Tongue (tissue), 1 donor: ENCODE measurements at regions not wholly inside any gene's neighbourhood (a gene's known extent, or its start where the extent isn't known, plus 50 kb on each side); places are given as distances from the start of the nearest gene placed in this dataset.

Source experiments
- DNase-seq: peaks from one replicate; pipeline ENCODE4 v3.0.0-alpha.2; 2015

DNA sequence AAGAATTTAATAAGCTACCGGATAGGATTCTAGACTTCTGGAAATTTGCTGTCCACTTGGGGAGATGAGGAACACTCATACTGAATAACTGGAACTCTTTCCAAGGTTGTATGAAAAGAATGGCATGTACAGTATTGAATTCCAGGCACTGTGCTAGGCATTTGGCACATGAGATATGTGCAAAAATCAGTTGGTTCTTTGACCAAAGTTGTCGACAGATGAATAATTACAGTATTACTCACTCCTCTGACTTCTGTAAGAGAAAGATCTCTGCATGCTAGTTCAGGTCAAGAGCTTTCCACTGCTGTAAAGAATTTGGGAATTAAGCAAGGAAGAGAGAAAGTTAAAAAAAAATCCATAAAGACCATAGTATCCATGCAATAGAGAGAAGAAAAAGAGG lies 764.7 kb downstream of the BCL11B start:
- DNase-seq: no peak

GRCh38 chr14:98510392-98510791 lies 761.6 kb downstream of the BCL11B start:
- no peak for DNase-seq

GRCh38 chr14:98512501-98513251 lies 759.3 kb downstream of the BCL11B start:
- DNase-seq: no peak

DNA sequence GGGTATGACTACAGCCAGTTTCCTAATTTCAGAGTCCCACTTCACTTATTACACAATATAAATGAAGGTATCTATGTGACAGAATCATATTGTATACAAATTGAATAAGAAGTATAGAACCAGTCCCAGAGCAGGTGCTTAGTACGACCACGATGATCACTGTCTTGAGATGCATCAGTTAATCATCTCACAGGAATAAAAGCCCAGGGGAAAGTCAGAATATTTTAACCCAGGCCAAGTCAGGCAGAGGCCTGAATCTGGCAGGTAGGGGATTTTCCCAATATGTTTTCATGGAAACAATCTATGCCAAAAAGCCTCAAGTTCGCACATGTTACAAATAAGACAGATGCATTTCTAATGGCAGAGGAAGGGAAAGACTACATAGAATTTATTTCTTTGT lies 758.4 kb downstream of the BCL11B start:
- DNase-seq: peak; percentile 8

DNA sequence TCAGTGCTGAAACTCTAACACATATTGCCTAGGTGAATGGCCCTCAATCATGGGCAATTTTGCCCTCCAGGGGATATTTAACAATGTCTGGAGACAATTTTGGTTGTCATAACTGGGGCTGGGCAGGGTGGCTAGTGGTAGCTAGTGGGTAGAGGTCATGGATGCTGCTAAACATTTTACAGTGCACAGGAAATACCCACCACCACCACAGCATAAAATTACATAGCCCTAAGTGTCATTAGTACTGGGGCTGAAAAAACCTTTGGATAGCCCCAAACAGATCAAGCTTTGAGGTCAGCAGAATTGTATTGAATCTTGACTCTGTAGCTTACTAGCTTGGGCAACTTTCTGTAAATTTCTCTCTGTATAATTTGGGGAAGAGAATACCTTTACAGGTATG lies 758.0 kb downstream of the BCL11B start:
- DNase-seq: no peak

DNA sequence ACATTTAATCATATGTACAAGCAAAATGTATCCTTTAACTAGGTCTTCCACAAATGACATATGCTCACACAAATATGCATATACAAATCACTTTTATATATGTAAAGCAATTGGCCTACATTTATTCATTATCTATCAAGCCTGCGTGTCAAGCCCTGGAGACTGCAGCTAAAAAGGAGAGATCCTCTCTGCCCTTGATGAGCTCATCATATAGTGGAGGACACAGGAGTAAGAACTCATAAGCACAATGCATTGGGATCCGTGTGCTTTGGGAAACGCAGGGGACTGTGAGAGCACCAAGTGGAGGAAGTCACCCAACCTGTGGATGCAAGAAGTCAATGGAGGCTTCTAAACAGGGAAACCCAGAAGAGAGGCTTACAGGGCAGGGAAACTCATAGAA lies 735.7 kb downstream of the BCL11B start:
- no peak for DNase-seq

- no peak for DNase-seq
Measured at GRCh38 chr14:98542316-98542715, 729.7 kb downstream of the BCL11B start.

GRCh38 chr14:98543074-98543473 lies 728.9 kb downstream of the BCL11B start:
- no peak for DNase-seq

- DNase-seq: no peak
Measured at GRCh38 chr14:98544174-98544573, 727.8 kb downstream of the BCL11B start.

GRCh38 chr14:98545181-98545580 lies 726.8 kb downstream of the BCL11B start:
- DNase-seq: no peak

GRCh38 chr14:98548071-98548686 lies 723.8 kb downstream of the BCL11B start:
- DNase-seq: no peak

DNA sequence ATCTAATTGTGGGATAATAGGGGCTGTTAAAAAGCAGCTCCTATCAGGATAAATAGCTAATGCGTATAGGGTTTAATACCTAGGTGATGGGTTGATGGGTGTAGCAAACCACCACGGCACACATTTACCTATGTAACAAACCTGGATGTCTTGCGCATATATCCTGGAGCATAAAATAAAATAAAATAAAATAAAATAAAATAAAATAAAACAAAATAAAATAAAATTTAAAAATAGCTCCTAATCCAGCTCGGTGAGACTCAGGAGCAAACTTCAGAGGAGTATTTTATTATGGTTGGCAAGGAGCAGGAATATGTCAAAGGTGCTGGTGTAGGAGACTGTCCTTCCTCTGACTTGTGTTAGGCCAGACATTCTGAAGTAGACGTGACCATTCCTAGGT lies 721.0 kb downstream of the BCL11B start:
- no peak for DNase-seq

DNA sequence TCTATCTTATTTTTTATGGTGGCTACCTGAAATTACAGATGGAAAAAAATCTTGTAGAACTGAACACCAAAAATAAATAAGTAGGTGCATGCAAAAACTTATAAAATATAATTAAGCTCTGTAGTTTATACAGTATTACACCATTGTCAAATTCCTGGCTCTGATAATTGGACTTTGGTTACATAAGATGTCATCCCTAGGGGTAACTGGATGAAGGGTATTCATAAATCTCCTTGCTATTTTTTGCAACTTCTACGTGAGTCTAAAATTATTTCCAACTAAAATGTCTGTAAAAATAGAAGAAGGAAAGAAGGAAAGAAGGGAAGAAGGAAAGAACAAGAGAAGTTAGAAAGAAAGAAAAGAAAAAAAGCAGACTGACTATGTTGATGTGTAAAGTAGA lies 716.6 kb downstream of the BCL11B start:
- DNase-seq: no peak

DNA sequence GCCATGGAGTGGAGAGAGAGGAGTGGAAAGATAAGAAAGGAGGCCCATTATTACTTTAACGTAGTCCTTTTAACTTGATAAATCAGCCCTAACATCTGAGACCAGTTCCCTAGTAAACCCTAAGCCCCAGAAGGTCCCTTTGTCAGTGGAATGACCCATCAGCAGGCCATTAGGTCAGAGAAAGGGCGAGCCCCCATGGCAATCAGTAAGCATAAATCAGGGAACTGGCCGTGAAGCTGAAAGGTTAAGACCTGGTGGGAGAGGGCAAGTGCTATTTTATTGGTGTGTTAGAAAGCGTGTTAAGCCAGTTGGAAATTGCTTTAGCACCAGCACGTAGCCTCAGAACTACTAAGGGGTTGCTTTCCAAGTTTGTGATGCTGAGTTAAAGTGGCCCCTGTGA lies 708.0 kb downstream of the BCL11B start:
- no peak for DNase-seq

DNA sequence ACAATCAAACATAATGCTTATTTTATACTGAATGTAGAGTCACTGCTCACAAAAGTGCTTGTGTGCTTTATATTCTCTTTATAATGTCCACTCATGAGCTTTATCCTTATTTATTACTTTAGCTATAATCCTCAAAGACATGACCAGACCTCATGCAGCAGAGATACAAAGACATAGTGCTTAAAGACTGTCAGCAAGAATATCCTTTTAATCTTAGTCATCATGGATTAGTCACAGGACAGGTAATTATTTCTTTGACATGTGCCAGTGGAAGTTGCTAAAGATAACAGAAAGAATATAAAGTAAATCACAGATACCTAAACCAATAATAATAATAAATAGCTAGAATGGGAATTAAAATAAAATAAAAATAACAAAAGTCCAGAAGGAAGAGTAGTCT lies 707.5 kb downstream of the BCL11B start:
- DNase-seq: no peak

DNA sequence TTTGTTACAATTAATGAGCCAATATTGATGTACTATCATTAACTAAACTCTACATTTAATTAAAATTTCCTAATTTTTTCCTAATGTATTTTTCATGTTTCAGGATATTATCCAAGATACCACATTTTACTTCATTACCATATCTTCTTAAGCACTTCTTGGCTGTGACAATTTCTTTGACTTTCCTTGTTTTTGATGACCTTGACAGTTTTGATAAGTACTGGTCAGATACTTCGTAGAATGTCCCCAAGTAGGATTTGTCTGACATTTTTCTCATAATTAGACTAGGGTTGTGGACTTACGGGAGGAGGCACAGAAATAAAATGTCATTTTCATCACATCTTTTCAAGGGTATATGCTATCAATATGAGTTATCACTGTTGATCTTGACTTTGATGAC lies 700.9 kb downstream of the BCL11B start:
- no peak for DNase-seq

DNA sequence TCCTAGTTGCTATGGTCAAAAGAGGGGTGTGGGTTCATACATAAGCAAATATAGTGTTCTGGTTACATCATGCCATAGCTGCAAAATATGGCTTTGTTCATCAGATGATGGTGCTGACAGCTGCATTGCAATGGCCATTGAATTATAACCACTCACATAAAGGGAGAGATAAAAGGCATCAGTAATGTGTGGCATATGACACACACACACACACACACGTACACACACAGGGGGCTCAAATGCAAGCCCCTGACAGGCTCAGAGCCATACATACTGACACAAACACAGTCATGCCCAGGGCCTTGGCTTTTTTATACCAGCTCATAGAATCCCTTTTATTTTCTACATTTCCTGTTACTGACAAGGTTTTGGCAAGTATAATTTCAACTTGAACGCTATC lies 698.9 kb downstream of the BCL11B start:
- peak; percentile 13 for DNase-seq

DNA sequence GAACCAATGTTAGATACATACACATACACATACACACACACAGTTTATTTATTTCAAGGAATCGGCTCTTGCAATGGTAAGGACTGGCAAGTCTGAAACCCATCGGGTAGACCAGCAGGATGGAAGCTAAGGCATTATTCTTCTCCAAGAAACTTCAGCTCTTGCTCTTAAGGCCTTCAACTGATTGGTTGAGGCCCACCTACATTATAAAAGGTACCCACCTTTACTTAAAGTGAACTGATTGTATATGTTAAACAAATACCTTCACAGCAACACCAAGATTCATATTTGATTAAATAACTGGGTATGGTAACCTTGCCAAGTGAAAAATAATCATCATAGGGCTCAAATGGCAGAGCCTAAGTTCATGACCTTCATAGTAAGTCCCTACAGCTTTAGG lies 695.5 kb downstream of the BCL11B start:
- no peak for DNase-seq

DNA sequence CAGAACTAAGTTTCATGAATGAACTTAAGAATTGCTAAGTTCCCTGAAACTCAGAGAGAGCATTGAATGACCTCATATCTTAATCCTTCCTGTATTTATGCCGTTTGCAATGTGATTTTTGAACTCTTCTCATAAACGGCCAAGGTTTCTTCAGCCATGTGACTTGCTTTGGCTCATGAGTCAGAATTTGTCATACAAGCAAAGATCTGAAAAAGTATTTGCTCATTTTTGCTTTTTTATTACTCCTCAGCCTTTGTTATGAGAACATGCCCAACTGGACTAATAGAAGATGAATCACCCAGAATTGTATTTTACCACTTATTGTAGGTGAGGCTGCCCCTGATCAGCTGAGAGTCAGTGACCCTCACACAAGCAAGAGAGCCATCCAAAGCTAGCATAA lies 693.8 kb downstream of the BCL11B start:
- no peak for DNase-seq

DNA sequence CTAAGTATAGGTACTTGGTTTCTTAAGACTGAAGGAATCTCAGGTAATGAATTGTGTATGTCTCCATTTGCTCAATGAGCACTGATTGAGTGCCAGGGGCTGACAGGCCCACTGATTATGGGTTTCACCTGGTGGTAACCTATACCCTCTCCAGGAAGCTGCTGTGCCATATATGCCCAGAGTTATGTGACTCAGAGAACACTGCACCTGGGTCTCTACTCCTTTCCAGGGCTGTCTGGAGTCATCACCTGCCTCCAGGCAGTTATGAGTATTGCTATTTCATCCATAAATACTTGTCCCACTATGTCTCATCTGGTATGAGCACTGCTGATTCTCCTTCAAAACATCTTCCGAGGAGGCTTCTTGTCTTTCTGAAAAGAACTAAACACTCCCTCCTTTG lies 692.9 kb downstream of the BCL11B start:
- DNase-seq: no peak

DNA sequence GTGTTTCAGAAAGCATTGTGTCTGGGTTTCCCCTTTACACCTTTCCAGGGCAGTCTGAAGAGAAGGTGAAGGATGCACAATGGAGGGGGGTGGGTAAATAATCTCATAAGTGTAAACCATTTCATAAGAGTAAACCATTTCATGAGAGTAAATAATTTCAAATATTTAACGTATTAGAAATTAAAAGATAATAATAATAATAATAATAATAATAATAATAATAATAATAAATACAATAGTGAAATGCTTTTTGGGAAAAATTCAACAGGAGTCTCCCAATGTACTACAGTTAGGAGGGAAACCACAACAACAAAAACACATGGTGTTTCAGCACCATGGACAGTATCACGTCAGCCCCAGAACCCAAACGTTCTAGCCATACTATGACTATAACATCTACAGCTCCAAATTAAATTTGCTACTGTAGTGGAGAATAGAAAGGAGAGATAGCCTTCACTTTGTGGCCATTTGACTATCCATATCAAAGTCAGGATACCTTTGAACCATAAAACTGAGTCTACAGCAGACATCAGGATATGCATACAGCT lies 691.8 kb downstream of the BCL11B start:
- DNase-seq: peak; percentile 80

GRCh38 chr14:98582276-98582675 lies 689.7 kb downstream of the BCL11B start:
- no peak for DNase-seq

GRCh38 chr14:98591161-98591560 lies 680.8 kb downstream of the BCL11B start:
- DNase-seq: peak; percentile 16

DNA sequence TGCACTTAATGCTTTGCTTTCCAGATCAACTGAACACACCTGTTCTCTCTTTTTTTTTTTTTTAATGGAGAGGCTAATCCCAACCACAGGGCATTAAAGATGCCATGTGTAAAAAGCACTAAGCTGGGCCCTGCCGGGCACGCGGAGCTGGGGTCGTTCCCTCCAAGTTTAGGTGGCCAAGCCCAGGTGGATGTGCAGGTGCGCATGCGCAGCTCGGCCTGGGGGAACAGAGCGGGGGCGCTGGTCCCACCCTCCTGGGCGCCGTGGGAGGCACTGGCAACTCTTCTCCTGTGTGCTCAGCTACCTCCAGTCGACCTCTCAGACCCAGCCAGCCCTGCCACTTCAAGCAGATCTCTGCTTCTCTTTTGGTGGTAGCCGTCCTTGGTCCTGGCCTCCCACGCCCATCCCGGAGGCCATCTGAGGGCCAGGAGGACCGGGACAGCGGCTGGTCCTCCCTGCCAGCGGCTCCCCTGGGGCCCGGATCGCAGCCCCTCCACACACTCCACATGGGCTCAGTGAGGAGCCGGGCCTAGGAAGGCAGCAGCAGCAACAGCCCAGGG lies 679.3 kb downstream of the BCL11B start:
- no peak for DNase-seq
